Activated naive CD8-positive, alpha-beta T cell treated with anti-CD3 and anti-CD28 coated beads for 36 hours (primary cell): ENCODE measurements at regions not wholly inside any gene's neighbourhood (a gene's known extent, or its start where the extent isn't known, plus 50 kb on each side); places are given as distances from the start of the nearest gene placed in this dataset.

Experiments
- DNase-seq: peaks from one replicate; pipeline ENCODE4 v3.0.0; 2021
- H3K27ac Mint-ChIP-seq: one replicate; pipeline ENCODE4 v1.8.0; 2022; ENCODE audit warnings: mild to moderate bottlenecking, moderate library complexity, mixed read lengths
- H3K27me3 Mint-ChIP-seq: one replicate; pipeline ENCODE4 v1.8.0; 2022; ENCODE audit warnings: mild to moderate bottlenecking, mixed read lengths
- H3K36me3 Mint-ChIP-seq: one replicate; pipeline ENCODE4 v1.8.0; 2021; ENCODE audit warnings: mild to moderate bottlenecking, mixed read lengths
- H3K4me1 Mint-ChIP-seq: one replicate; pipeline ENCODE4 v1.8.0; 2021; ENCODE audit warnings: mixed read lengths
- H3K4me3 Mint-ChIP-seq: one replicate; pipeline ENCODE4 v1.8.0; 2022; ENCODE audit warnings: mild to moderate bottlenecking, moderate library complexity, mixed read lengths
- H3K9me3 Mint-ChIP-seq: one replicate; pipeline ENCODE4 v1.8.0; 2022; ENCODE audit warnings: mixed read lengths

GRCh38 chr5:155068616-155069100, 55.1 kb downstream of the KIF4B start:
- no peak overlapping the region for H3K4me3 Mint-ChIP-seq
- H3K4me1 Mint-ChIP-seq = no peaks in the 10 kb centered on the region
- H3K27me3 Mint-ChIP-seq = peaks cover 4% of the 10 kb centered on the region
- H3K9me3 Mint-ChIP-seq = peaks cover 2% of the 10 kb centered on the region
- H3K27ac Mint-ChIP-seq = no peak overlapping the region
- DNase-seq = no peak
- H3K36me3 Mint-ChIP-seq = no peaks in the 10 kb centered on the region

DNA sequence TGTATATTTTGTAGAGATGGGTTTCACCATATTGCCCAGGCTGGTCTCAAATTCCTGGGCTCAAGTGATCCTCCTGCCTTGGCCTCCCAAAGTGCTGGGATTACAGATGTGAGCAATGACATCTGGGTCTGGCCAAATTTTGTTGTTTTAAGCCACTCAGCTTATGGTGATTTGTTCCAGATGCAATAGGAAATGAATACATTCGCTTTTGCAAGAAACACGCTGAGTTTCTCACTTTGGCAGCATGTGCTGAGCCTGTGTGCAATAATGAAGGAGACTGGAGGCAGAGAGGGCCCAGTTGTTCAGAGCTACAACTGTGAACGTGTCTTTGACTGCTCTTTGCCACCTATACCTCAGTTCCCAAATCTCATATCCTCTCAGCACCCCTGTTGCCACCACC, 56.4 kb downstream of the KIF4B start:
- no peak overlapping the region for H3K4me3 Mint-ChIP-seq
- H3K9me3 Mint-ChIP-seq = peaks cover 2% of the 10 kb centered on the region
- no peaks in the 10 kb centered on the region for H3K4me1 Mint-ChIP-seq
- H3K27me3 Mint-ChIP-seq = peaks cover 4% of the 10 kb centered on the region
- DNase-seq = no peak
- H3K27ac Mint-ChIP-seq = no peak overlapping the region
- H3K36me3 Mint-ChIP-seq = no peaks in the 10 kb centered on the region

DNA sequence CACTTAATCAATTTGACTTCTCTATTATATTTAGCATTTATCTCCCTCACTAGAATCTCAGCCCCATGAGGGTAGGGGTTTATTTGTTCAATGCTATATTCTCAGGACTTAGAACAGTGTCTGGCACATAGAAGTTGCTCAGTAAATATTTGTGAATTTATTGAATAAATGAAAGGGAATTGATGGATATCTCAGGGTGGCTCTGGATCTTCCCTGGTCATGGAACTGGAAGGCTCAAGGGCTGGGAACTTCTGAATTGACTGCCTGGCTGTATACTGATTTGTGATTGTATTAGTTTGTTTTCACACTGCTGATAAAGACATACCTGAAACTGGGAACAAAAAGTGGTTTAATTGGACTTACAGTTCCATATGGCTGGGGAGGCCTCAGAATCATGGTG, 57.2 kb downstream of the KIF4B start:
- no peaks in the 10 kb centered on the region for H3K36me3 Mint-ChIP-seq
- H3K4me3 Mint-ChIP-seq = no peak overlapping the region
- no peak overlapping the region for H3K27ac Mint-ChIP-seq
- peaks cover 2% of the 10 kb centered on the region for H3K9me3 Mint-ChIP-seq
- no peak for DNase-seq
- no peaks in the 10 kb centered on the region for H3K4me1 Mint-ChIP-seq
- peaks cover 4% of the 10 kb centered on the region for H3K27me3 Mint-ChIP-seq

DNA sequence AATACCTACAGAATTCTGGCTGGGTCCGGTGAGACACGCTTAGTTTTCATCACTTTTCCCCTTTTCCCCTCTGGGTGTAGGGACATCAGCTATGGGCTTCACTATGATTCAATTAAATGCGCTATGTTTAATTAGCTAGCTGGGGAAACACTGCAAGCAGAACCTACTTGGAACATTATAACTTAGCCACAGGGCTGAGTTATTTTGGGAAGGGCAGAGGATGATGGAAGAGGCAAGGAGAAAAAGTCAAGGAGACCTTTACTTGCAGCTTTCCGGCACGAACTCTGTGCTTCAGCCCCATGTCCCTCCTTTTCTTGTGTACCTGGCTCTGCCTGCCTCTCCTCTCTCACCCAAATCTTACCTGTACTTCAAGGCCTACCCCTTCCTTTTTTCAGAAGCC, 62.8 kb downstream of the KIF4B start:
- peaks cover 3% of the 10 kb centered on the region for H3K27me3 Mint-ChIP-seq

GRCh38 chr5:155079698-155080097, 66.1 kb downstream of the KIF4B start:
- Mint-ChIP-seq H3K36me3 (no peaks in the 10 kb centered on the region), H3K27ac (no peak overlapping the region), H3K27me3 (peaks cover 3% of the 10 kb centered on the region), H3K4me3 (no peak overlapping the region), H3K9me3 (no peaks in the 10 kb centered on the region), H3K4me1 (no peaks in the 10 kb centered on the region)
- DNase-seq = no peak

More for the DNA sequence above, 62.8 kb downstream of the KIF4B start:
- DNase-seq = no peak
- H3K4me1 Mint-ChIP-seq = no peaks in the 10 kb centered on the region
- H3K27ac Mint-ChIP-seq = no peak overlapping the region
- H3K4me3 Mint-ChIP-seq = no peak overlapping the region
- H3K36me3 Mint-ChIP-seq = no peaks in the 10 kb centered on the region
- H3K9me3 Mint-ChIP-seq = peaks cover 2% of the 10 kb centered on the region

DNA sequence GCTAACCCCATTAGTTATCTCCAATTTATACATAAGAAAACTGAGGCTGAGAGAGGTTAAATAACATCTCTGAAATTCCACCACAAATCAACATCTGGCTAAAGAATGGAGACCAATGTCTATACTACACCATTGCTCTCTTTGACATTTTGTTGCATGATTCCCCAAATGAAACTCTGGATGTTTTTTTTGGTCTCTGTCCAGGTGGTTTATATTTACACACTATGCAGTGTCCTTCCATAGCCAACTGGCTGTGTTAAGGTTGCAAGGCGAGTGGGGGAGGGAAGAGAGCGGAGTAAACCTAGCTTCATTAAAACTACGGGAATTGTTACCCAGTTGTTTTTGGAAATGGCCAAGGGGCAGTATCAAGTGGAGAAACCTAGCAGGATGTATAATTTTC, 67.2 kb downstream of the KIF4B start:
- H3K4me1 Mint-ChIP-seq = no peaks in the 10 kb centered on the region
- H3K9me3 Mint-ChIP-seq = no peaks in the 10 kb centered on the region
- no peak overlapping the region for H3K27ac Mint-ChIP-seq
- DNase-seq = no peak
- H3K4me3 Mint-ChIP-seq = no peak overlapping the region
- peaks cover 3% of the 10 kb centered on the region for H3K27me3 Mint-ChIP-seq
- H3K36me3 Mint-ChIP-seq = no peaks in the 10 kb centered on the region

DNA sequence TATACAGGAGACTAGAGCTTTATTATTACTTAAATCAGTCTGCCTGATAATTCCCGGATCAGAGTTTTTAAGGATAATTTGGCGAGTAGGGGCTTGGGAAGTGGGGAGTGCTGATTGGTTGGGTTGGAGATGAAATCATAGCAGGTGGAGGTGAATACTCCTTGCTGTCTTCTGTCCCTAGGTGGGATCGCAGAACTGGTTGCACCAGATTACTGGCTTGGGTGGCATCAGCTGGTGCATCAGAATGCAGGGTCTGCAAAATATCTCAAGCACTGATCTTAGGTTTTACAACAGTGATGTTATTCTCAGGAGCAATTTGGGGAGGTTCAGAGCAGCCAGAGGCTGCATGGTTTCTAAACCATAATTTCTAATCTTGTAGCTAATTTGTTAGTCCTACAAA, 68.1 kb downstream of the KIF4B start:
- no peaks in the 10 kb centered on the region for H3K36me3 Mint-ChIP-seq
- peaks cover 3% of the 10 kb centered on the region for H3K27me3 Mint-ChIP-seq

GRCh38 chr5:155082401-155082800, 68.8 kb downstream of the KIF4B start:
- Mint-ChIP-seq H3K4me3 (no peak overlapping the region), H3K36me3 (no peaks in the 10 kb centered on the region), H3K27me3 (peaks cover 3% of the 10 kb centered on the region), H3K4me1 (no peaks in the 10 kb centered on the region), H3K9me3 (no peaks in the 10 kb centered on the region), H3K27ac (no peak overlapping the region)
- no peak for DNase-seq

More for the DNA sequence above, 68.1 kb downstream of the KIF4B start:
- Mint-ChIP-seq H3K27ac (no peak overlapping the region), H3K9me3 (no peaks in the 10 kb centered on the region), H3K4me3 (no peak overlapping the region), H3K4me1 (no peaks in the 10 kb centered on the region)
- no peak for DNase-seq

- H3K9me3 Mint-ChIP-seq = no peaks in the 10 kb centered on the region
- no peaks in the 10 kb centered on the region for H3K4me1 Mint-ChIP-seq
- peaks cover 12% of the 10 kb centered on the region for H3K27me3 Mint-ChIP-seq
Observed at GRCh38 chr5:155085282-155085989, 71.9 kb downstream of the KIF4B start.

GRCh38 chr5:155087036-155087435, 73.5 kb downstream of the KIF4B start:
- Mint-ChIP-seq H3K4me3 (no peak overlapping the region), H3K27me3 (peaks cover 13% of the 10 kb centered on the region), H3K4me1 (no peaks in the 10 kb centered on the region), H3K9me3 (no peaks in the 10 kb centered on the region), H3K27ac (no peak overlapping the region), H3K36me3 (no peaks in the 10 kb centered on the region)
- no peak for DNase-seq

More at GRCh38 chr5:155085282-155085989, 71.9 kb downstream of the KIF4B start:
- H3K4me3 Mint-ChIP-seq = no peak overlapping the region
- H3K36me3 Mint-ChIP-seq = no peaks in the 10 kb centered on the region
- H3K27ac Mint-ChIP-seq = no peak overlapping the region
- no peak for DNase-seq

- Mint-ChIP-seq H3K27ac (no peak overlapping the region), H3K9me3 (no peaks in the 10 kb centered on the region), H3K4me1 (peaks cover 2% of the 10 kb centered on the region), H3K27me3 (peaks cover 18% of the 10 kb centered on the region), H3K36me3 (no peaks in the 10 kb centered on the region), H3K4me3 (no peak overlapping the region)
- no peak for DNase-seq
Observed at GRCh38 chr5:155088811-155089210, 75.3 kb downstream of the KIF4B start.

DNA sequence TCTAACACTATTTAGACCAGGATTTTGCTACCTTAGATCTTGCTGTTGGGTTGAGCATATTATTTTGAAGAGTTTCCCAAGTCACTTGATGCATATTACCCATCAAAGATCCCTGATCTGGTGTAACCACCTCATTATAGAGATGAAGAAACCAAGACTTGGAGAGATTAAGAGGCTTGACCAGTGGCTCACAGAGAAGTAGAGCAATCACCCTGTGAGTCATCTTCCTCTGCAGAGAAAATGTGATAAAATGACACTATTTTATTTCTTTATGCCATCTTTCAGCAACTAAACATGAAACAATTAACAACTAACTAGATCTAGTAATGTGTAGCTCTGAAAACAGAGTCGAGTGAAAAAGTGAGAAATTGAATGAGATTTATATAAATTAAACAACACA, 76.1 kb downstream of the KIF4B start:
- Mint-ChIP-seq H3K36me3 (no peaks in the 10 kb centered on the region), H3K4me3 (no peak overlapping the region), H3K27ac (no peak overlapping the region), H3K4me1 (peaks cover 2% of the 10 kb centered on the region), H3K27me3 (peaks cover 18% of the 10 kb centered on the region), H3K9me3 (no peaks in the 10 kb centered on the region)
- DNase-seq = no peak

DNA sequence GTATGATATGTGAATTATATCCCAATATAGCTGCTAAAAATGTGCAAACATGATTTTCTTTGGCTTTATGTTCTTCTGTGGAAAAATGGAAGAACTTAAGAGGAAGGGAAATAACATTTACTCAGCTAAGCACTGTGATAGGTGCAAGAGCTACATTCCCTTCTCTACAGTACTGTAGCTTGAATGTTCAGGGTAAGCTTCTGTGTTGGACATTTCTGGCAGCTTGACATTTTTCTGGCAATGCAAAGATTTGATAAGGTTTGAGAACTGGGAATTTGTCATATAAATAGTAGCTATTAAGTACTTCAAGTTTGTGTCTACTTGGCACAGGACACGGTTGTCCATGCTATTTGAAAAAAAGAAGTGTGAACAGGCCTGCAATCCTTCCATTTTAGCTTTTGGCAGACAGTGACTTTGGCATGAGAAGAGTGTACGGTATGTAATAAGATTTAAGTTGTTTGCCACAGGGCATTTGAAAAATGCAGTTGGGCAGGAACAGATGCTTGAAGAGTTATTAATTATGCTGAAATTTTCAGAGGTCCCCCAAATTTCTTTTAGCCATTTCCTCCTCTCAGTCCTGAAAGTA, 77.6 kb downstream of the KIF4B start:
- DNase-seq = no peak
- Mint-ChIP-seq H3K27me3 (peaks cover 25% of the 10 kb centered on the region), H3K9me3 (no peaks in the 10 kb centered on the region), H3K4me3 (no peak overlapping the region), H3K36me3 (no peaks in the 10 kb centered on the region), H3K4me1 (peaks cover 2% of the 10 kb centered on the region), H3K27ac (no peak overlapping the region)

DNA sequence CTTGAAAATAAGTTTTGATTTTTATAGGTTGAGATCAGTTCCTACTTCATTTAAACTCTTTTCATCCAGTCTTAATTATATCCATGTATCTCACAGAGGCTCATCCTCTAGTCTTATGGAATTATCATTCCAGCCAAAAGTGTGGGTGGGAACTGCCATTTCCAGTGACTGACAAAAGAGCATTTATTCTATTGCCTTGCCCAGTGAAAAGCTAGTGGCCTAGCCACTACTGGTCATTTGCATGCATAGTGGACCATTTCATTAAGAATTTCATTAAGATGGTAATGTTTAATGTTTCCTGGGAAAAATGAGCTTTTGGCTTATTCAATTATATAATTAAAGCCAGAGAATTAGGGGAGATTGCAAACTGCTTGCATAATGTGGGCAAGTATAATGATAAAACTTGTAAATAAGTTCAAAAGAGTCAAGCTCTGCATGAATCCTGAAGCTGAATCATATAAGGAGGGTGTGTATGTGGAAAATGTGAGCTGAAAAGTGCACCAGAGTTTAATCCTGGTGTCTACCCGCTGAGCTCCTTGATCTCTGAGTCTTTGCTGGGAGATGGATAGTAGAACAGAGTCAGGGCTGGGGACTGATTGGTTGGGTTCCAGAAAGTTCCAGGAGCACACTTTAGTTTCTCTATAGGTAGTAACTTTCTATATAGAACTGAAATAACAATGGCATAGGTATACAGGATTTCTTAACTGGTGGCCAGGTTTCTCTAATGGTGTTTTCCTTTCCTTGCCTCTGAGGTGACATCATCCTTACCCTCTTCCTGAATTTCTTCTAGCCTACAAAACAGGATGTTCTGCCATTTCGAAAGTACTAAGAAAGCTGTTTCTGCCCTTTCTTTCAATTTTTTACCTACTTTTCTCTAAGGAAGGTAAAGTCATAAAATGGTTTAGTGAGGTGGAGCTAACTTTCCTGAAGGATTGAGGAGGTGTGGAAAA, 78.5 kb downstream of the KIF4B start:
- Mint-ChIP-seq H3K4me3 (no peak overlapping the region), H3K36me3 (no peaks in the 10 kb centered on the region), H3K27ac (no peak overlapping the region), H3K9me3 (no peaks in the 10 kb centered on the region), H3K4me1 (peaks cover 2% of the 10 kb centered on the region), H3K27me3 (peaks cover 25% of the 10 kb centered on the region)
- DNase-seq = no peak

GRCh38 chr5:155094455-155094854, 80.9 kb downstream of the KIF4B start:
- Mint-ChIP-seq H3K4me3 (no peak overlapping the region), H3K9me3 (no peaks in the 10 kb centered on the region), H3K36me3 (no peaks in the 10 kb centered on the region), H3K27ac (no peak overlapping the region), H3K4me1 (peaks cover 2% of the 10 kb centered on the region), H3K27me3 (peaks cover 23% of the 10 kb centered on the region)
- no peak for DNase-seq
